Hippocampal formation (tissue), 2 donors: ENCODE measurements at regions not wholly inside any gene's neighbourhood (a gene's known extent, or its start where the extent isn't known, plus 50 kb on each side); places are given as distances from the start of the nearest gene placed in this dataset.
"Not testable (repeated sequence)": the region's sequence is repeated elsewhere in the genome, so short reads cannot be mapped to it uniquely, and the experiment has no call there.

Experiments
- DNase-seq, 2 donors: peaks; one replicate each; lab custom pipeline; 2025; lab: John Stamatoyannopoulos, UW

DNA sequence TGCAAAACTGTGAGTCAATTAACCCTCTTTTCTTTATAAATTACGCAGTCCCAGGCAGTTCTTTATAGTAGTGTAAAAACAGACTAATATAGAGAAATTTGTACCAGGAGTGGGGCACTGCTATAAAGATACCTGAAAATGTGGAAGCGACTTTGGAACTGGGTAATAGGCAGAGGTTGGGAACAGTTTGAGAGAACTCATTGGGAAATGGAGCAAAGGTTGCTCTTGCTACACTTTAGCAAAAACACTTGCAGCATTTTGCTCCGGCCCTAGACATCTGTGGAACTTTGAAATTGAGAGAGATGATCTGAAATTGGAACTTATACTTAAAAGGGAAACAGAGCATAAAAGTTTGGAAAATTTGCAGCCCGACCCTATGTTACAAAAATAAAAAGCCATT lies 810.9 kb downstream of the LTN1 start:
- DNase-seq: no peak

DNA sequence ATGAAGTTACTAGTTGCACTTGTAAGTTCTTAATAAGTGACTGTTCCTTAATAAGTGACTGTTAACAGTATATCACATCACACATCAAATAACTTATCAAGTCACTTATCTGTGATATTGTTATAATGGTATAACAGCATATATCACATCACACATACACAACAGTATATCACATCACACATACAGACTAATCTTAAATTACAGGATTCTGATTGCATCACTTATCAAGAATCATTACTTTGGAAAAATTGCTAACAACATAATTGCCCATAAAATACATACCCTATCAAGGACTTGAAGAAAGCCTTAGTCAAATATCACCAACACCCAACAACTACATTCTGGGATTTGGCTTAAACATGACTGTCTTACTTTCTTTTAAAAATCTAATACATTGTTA lies 813.5 kb downstream of the LTN1 start:
- DNase-seq: no peak

DNA sequence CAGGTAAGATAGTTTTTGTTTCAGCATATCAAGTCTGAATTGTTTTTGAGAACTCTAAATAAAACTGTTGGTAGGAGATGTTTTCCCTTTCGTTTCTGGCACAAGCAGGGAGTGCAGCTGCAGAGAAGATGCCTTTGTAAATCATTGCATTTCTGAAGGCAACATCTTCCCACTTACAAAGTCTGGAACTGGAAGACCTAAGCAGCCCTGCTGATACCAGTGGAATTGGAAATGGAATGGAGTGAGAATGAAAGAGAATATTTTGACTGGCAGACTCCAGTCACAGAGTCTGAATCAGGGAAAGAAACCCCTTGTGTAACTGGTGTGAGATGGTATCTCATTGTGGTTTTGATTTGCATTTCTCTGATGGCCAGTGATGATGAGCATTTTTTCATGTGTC lies 815.6 kb downstream of the LTN1 start:
- DNase-seq: no peak

DNA sequence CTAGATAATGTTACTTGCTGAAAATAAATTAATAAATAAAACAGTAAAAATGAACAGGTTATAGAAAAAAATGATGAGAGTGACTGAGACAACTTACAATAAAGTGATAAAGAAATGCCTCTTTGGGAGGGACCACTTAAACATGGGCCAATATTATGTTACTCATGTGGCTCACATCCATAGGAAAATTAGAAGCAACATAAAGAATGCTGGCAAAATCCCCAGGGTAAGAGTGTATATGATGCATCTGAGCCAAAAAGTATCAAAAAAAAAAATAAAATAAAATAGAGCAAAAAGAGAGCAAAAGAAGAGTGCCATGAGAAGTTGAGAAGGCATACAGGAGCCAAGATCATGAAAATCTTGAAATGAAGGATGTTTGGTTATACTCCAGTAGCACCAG lies 818.0 kb downstream of the LTN1 start:
- DNase-seq: no peak

DNA sequence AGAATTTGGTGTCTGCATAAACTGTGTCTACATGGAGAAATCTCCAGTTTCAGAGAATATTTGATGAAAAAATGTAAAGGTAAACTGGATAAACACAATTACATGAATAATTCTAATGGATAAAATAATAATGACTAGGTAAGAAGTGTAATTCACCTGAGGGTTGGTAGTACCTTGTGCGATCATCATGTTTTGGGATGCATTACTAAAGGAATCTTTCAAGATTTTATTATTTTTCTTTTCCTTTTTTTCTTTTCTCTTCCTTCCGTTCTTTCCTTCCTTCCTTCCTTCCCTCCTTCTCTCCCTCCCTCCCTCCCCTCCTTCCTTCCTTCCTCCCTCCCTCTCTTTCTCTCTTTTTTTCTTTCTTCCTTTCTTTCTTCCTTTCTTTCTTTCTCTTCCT lies 818.7 kb downstream of the LTN1 start:
- no peak for DNase-seq

- DNase-seq: no peak
Observed at GRCh38 chr21:28172376-28172775, 820.3 kb downstream of the LTN1 start.

DNA sequence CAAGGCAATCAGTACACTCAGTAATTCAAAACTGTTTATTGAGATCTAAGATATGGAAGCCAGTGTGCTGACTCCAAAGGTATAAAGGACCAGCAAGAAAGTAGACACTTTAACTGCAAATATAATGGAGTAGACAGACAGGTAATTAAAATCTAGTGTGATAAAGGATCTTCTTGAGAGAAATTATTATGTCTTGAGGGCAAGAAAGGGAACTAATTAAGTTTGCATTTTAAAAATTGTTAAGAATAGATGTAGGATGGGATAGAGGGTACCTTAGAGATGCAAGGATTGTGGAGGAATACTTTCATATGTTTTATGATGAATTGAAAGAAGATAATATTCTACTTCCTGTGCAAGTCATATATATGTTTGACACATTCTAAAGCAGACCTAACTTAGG lies 825.3 kb downstream of the LTN1 start:
- DNase-seq: no peak

DNA sequence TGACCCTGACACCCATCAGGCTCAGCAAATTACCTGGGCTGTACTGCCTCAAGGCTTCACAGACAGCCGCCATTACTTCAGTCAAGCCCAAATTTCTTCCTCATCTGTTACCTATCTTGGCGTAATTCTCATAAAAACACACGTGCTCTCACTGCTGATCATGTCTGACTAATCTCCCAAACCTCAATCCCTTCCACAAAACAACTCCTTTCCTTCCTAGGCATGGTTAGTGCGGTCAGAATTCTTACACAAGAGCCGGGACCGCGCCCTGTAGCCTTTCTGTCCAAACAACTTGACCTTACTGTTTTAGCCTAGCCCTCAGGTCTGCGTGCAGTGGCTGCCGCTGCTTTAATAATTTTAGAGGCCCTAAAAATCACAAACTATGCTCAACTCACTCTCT lies 828.2 kb downstream of the LTN1 start:
- not testable (repeated sequence) for DNase-seq

DNA sequence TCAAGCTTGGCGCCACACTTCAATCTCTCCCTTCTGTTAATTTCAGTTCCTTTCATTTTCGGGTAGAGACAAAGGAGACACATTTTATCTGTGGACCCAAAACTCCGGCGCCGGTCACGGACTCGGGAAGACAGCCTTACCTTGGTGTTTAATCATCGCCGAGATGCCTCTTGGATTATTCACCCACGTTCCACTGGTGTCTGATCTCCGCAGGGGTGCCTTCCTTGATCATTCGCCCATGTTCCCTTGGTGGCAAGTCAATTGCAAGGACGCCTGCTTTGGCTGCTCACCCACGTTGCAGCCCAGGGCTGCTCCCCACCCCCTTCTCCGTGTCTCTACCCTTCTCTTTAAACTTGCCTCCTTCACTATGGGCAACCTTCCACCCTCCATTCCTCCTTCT lies 830.6 kb downstream of the LTN1 start:
- DNase-seq: not testable (repeated sequence)

- no peak for DNase-seq
Observed at GRCh38 chr21:28160378-28160777, 832.3 kb downstream of the LTN1 start.

GRCh38 chr21:28159396-28159795 lies 833.3 kb downstream of the LTN1 start:
- no peak for DNase-seq

DNA sequence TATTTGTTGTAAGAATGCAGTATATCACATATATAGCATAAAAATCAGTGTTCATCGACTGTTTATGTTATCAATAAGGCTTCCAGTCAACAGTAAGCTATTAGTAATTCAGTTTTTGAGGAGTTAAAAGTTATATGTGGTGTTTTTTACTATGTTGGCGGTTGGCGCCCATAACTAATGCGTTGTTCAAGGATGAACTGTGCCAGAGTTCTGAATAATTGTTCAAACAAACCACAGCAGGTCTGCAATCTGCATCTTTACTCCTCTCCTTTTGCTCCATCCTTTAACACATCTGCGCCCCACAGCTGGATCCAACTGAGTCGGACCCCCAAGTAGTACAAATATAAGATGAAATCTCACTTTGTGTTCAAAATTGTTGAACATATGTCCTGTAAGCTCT lies 836.1 kb downstream of the LTN1 start:
- no peak for DNase-seq

- DNase-seq: no peak
Observed at GRCh38 chr21:28154121-28154520, 838.6 kb downstream of the LTN1 start.

- no peak for DNase-seq
Observed at GRCh38 chr21:28152732-28153131, 839.9 kb downstream of the LTN1 start.

GRCh38 chr21:28151758-28152157 lies 840.9 kb downstream of the LTN1 start:
- no peak for DNase-seq

GRCh38 chr21:28150778-28151177 lies 841.9 kb downstream of the LTN1 start:
- DNase-seq: no peak

DNA sequence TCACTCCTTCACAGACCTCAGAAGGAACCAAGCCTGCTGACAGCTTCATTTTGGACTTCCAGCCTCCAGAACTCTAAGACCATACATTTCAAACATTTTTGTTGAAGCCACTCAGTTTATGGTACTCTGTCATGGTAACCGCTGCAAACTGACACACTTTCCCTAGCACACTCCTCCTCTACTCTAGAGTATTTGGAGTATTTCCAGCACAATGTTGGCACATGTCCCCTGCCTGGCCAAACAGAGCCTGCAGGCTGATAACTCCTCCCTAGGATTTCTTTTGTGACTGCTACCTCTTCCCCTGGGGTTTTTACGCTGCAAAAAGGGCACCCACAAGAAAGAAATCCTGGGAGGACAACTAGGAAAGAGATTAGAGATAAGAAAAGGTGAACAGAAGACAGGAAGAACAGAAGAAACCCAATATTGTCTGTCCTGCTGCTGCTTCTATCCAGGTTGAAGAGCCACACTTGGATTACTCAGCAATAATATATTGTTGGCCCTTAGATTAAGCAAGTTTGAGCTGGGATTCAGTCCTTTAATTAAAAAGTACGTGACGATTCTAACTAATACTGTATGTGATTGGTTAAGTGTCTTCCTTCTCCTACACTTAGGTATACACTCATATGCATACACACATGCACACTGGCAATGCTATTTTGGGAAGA lies 844.1 kb downstream of the LTN1 start:
- no peak for DNase-seq

DNA sequence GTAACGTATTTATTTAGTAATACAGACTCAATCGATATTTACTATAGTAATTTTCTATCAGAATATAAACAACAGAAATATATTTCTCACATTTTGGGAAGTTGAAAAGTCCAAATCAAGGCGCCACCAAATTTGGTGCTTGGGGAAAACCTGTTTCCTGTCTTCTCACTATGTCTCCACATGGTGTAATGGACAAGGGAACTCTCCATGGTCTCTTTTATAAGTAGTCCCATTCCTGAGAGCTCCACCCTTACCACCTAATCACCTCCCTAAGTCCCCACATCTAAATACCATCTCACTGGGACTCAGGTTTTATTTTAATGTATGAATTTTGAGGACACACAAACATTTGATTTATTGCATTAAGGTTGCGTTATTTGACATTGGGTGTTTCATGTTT lies 848.0 kb downstream of the LTN1 start:
- no peak for DNase-seq

DNA sequence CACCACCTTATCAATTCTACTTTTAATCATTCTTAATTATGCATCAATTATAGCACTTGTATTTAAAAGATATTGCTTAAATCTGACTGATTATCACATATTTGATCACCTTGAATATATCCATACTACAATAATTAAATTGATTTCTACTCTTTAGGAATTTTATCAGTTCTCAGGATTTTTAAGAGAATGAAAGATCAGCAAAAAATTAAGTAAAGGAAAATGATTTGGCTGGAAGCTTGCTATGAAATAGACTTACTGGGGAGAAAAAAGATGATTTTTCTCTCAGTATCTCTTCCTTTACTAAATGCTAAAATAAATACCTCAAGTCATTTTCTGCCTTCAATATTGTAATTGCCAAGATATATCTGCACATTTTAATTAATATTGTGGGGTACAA lies 848.6 kb downstream of the LTN1 start:
- DNase-seq: no peak

DNA sequence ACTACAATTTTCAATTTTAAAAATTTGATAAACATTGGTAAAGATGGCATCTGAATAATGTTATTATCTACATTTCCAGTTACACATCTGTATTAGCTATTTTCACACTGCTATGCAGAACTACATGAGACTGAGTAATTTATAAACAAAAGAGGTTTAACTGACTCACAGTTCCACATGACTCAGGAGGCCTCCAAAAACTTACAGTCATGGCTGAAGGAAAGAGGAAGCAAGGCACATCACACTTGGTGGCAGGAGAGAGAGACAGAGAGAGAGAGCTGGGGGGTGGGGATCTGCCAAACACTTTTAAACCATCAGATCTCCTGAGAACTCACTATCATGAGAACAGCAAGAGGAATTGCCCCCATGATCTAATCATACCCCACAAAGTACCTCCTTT lies 850.0 kb downstream of the LTN1 start:
- no peak for DNase-seq

DNA sequence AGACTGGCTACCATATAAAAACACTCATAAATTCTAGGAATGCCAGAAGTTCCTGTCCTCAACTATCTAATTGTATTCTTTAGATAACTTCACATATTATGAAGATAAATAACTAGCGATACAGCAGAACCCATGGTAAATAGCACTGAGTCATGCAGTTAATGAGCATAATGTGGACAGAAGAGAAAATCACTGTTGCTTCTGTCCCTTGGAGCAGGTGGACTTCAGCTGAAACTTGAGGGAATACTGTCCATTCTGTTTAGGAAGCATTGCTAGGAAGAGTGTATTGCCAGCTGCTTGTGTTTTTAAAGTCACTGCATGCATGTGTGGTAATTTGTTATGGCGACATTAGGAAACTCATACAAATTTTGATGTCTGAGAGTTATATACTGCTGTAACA lies 854.4 kb downstream of the LTN1 start:
- no peak for DNase-seq

GRCh38 chr21:28136656-28137255 lies 855.9 kb downstream of the LTN1 start:
- no peak for DNase-seq

- no peak for DNase-seq
Observed at GRCh38 chr21:28135646-28136045, 857.0 kb downstream of the LTN1 start.

GRCh38 chr21:28133116-28133515 lies 859.6 kb downstream of the LTN1 start:
- DNase-seq: no peak
